OCI-LY7 (cell line): ENCODE measurements at regions not wholly inside any gene's neighbourhood (a gene's known extent, or its start where the extent isn't known, plus 50 kb on each side); places are given as distances from the start of the nearest gene placed in this dataset.

Source experiments
- BruUV-seq: library from RNA; stranded (reverse); fragments of 400-500 nt; replicated peaks from 2 replicates; lab custom pipeline; 2021; lab: Mats Ljungman, UMichigan
- CTCF ChIA-PET: fragments of 300-600 bp; sonication (Branson Sonifier 250); formaldehyde crosslinking; loops from one replicate; lab custom pipeline; 2022; ENCODE audit warnings: antibody characterized with exemption; ENCODE audit not compliant: unreplicated experiment; lab: Charles Lee
- POLR2A ChIA-PET: fragments of 300-600 bp; sonication (Branson Sonifier 250); formaldehyde crosslinking; loops from one replicate; lab custom pipeline; 2022; ENCODE audit warnings: antibody characterized with exemption; lab: Charles Lee
- DNase-seq: peaks from one replicate; pipeline ENCODE4 v3.0.0-alpha.2; 2015; ENCODE audit warnings: low spot score
- H2AFZ ChIP-seq: fragments of 200-600 bp; sonication (generic), shearing (Covaris generic); 2 replicates; pipeline ENCODE4 v1.6.1; 2014; ENCODE audit warnings: mild to moderate bottlenecking, antibody characterized with exemption, low read length, moderate library complexity
- H3K27ac ChIP-seq: fragments of 200-600 bp; sonication (generic); 2 replicates; pipeline ENCODE4 v1.5.1; 2014; ENCODE audit warnings: mixed run types, low read depth, mild to moderate bottlenecking, moderate library complexity, low read length, inconsistent platforms; ENCODE audit not compliant: poor library complexity, severe bottlenecking
- H3K36me3 ChIP-seq: fragments of 200-600 bp; sonication (generic); 2 replicates; pipeline ENCODE4 v1.6.1; 2014; ENCODE audit warnings: mild to moderate bottlenecking, antibody characterized with exemption, low read length, moderate library complexity, mixed read lengths; ENCODE audit not compliant: insufficient read depth
- H3K4me1 ChIP-seq: fragments of 200-600 bp; sonication (generic); 2 replicates; pipeline ENCODE4 v1.5.1; 2014; ENCODE audit warnings: mild to moderate bottlenecking, low read length; ENCODE audit not compliant: insufficient read depth, poor library complexity, severe bottlenecking
- H3K4me2 ChIP-seq: fragments of 200-600 bp; sonication (generic); 2 replicates; pipeline ENCODE4 v1.6.1; 2014; ENCODE audit warnings: mild to moderate bottlenecking, low read length
- H3K4me3 ChIP-seq: fragments of 200-600 bp; sonication (generic); 2 replicates; pipeline ENCODE4 v1.5.1; 2014; ENCODE audit warnings: mild to moderate bottlenecking, low read depth, low read length; ENCODE audit not compliant: poor library complexity, severe bottlenecking
- H3K79me2 ChIP-seq: fragments of 200-600 bp; sonication (generic); 2 replicates; pipeline ENCODE4 v1.6.1; 2016; ENCODE audit warnings: low read depth, mild to moderate bottlenecking, low read length, moderate library complexity, mixed read lengths; ENCODE audit not compliant: insufficient read depth
- H3K9me2 ChIP-seq: fragments of 200-600 bp; sonication (generic); 2 replicates; pipeline ENCODE4 v1.6.1; 2016; ENCODE audit warnings: mild to moderate bottlenecking, low read length, mixed read lengths; ENCODE audit not compliant: insufficient read depth
- H3K9me3 ChIP-seq: fragments of 200-600 bp; sonication (generic); 2 replicates; pipeline ENCODE4 v1.6.1; 2014; ENCODE audit warnings: mild to moderate bottlenecking, mixed run types, low read length, mixed read lengths
- H4K20me1 ChIP-seq: fragments of 200-600 bp; sonication (generic); 2 replicates; pipeline ENCODE4 v1.6.1; 2014; ENCODE audit warnings: mild to moderate bottlenecking, antibody characterized with exemption, low read length, moderate library complexity, mixed read lengths; ENCODE audit not compliant: insufficient read depth
- EZH2phosphoT487 ChIP-seq: fragments of 200-600 bp; sonication (generic); IDR thresholded peaks from 2 replicates; pipeline ENCODE4 v1.6.1; 2018; ENCODE audit warnings: low read depth, borderline replicate concordance, mild to moderate bottlenecking, mixed run types, antibody characterized with exemption, low read length, moderate library complexity, mixed read lengths
- intact Hi-C: fragments of 100-400 bp; cut with micrococcal nuclease; formaldehyde crosslinking; loops from one replicate; pipeline ENCODE4 v1.10.0; 2022; ENCODE audit not compliant: unreplicated experiment
- TF ChIP-seq, protein P1 (sequence below): fragments of 200-600 bp; sonication (generic); conservative IDR thresholded peaks from 2 replicates; pipeline ENCODE4 v1.5.1; 2014; ENCODE audit warnings: mild to moderate bottlenecking, antibody characterized with exemption, low read length, moderate library complexity, mixed read lengths

DNA sequence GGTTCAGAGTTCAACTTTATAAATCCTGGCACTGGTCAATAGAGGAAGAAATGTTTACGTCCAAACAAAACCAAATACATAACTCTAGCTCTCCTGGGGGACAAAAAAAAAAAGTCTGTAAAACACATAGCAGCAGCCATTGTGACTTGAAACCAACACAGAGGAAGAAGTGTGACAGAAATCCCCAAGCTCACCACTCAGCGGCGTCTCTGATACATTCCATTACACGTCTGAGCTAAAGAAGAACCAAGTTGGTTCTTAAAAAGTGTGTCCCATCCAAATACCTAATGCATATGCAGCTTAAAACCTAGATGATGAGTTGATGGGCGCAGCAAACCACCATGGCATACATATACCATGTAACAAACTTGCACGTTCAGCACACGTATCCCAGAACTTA, 58.3 kb upstream of the NANOS1 start:
- H3K79me2 ChIP-seq: no peaks in the 10 kb centered on the region
- CTCF ChIA-PET: no interaction called here
- H3K9me3 ChIP-seq: no peaks in the 10 kb centered on the region
- no peak for TF ChIP-seq EZH2phosphoT487
- TF ChIP-seq, protein P1, sequence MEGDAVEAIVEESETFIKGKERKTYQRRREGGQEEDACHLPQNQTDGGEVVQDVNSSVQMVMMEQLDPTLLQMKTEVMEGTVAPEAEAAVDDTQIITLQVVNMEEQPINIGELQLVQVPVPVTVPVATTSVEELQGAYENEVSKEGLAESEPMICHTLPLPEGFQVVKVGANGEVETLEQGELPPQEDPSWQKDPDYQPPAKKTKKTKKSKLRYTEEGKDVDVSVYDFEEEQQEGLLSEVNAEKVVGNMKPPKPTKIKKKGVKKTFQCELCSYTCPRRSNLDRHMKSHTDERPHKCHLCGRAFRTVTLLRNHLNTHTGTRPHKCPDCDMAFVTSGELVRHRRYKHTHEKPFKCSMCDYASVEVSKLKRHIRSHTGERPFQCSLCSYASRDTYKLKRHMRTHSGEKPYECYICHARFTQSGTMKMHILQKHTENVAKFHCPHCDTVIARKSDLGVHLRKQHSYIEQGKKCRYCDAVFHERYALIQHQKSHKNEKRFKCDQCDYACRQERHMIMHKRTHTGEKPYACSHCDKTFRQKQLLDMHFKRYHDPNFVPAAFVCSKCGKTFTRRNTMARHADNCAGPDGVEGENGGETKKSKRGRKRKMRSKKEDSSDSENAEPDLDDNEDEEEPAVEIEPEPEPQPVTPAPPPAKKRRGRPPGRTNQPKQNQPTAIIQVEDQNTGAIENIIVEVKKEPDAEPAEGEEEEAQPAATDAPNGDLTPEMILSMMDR: no peak
- no peaks in the 10 kb centered on the region for H4K20me1 ChIP-seq
- BruUV-seq: no TSS peak
- intact Hi-C loops: no loop called here
- DNase-seq: no peak
- no peak overlapping the region for H3K4me3 ChIP-seq
- H3K4me1 ChIP-seq: no peaks in the 10 kb centered on the region
- H2AFZ ChIP-seq: no peak overlapping the region
- H3K27ac ChIP-seq: no peak overlapping the region
- no peaks in the 10 kb centered on the region for H3K9me2 ChIP-seq
- POLR2A ChIA-PET: interaction anchor here (0.6 kb wide), 1 partner anchor 280 kb away, joined by 3 read pairs; no protein-coding TSS in a partner anchor
- no peak overlapping the region for H3K4me2 ChIP-seq
- H3K36me3 ChIP-seq: no peaks in the 10 kb centered on the region

DNA sequence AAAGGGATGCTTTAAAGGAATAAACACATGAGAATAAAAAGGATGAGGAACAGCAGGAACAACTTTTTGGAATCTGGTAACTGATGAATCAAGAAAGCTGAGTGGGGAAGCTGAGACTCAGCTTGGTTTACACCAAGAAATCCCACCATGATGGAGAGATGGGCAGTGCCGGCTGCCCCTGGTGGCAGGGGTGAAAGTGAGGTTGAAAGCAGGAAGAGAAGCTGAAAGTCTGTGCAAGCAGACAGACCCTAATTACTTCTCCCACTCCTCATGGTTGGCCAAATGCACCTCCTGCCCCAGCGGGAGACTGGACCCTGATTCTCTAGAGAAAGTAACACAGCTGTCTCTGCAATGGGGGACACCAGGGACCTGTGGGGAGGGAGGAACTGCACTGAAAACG, 57.6 kb upstream of the NANOS1 start:
- CTCF ChIA-PET: interaction anchor here (0.6 kb wide), 1 partner anchor 64 kb away, joined by 3 read pairs; no protein-coding TSS in a partner anchor
- DNase-seq: no peak
- POLR2A ChIA-PET: interaction anchor here (0.6 to 2.0 kb wide), 2 partner anchors 12 to 281 kb away, joined by 3 to 5 read pairs; no protein-coding TSS in a partner anchor
- H2AFZ ChIP-seq: no peak overlapping the region
- TF ChIP-seq, protein P1: 0 out of 2 replicates have a peak, but pooled peaks have one; percentile 17
- no peak for TF ChIP-seq EZH2phosphoT487
- H3K4me3 ChIP-seq: no peak overlapping the region
- no peaks in the 10 kb centered on the region for H3K4me1 ChIP-seq
- H3K9me3 ChIP-seq: no peaks in the 10 kb centered on the region
- no peaks in the 10 kb centered on the region for H4K20me1 ChIP-seq
- H3K9me2 ChIP-seq: no peaks in the 10 kb centered on the region
- no peak overlapping the region for H3K27ac ChIP-seq
- H3K79me2 ChIP-seq: no peaks in the 10 kb centered on the region
- no peaks in the 10 kb centered on the region for H3K36me3 ChIP-seq
- BruUV-seq: no TSS peak
- no peak overlapping the region for H3K4me2 ChIP-seq
- intact Hi-C loops: no loop called here

DNA sequence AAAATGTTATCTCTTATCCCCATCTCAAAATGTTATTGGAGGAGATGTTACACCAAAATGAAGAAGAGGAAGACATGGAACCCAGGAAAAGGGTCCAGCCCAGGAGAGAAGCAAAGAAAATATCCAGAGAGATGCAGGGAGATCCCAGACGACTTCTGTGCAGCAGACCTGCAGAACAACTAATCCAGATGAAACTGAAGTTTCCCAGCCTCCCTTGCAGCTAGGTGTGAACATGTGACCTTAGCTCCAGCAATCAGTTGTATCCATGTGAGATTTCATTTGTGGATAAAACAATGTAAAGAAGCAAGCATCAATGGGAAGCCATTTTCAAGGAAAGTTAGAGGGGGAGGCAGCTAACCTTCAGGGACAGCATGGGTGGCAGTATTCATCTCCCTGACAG, 55.8 kb upstream of the NANOS1 start:
- TF ChIP-seq EZH2phosphoT487: no peak
- TF ChIP-seq, protein P1: no peak
- POLR2A ChIA-PET: interaction anchor here (2.0 kb wide), 1 partner anchor 10 kb away, joined by 5 read pairs; no protein-coding TSS in a partner anchor
- no peak for DNase-seq
- Histone ChIP-seq H3K9me2 (no peaks in the 10 kb centered on the region), H3K4me3 (no peak overlapping the region), H2AFZ (no peak overlapping the region), H3K4me2 (no peak overlapping the region), H3K4me1 (no peaks in the 10 kb centered on the region), H3K79me2 (no peaks in the 10 kb centered on the region), H4K20me1 (no peaks in the 10 kb centered on the region), H3K36me3 (no peaks in the 10 kb centered on the region), H3K9me3 (no peaks in the 10 kb centered on the region), H3K27ac (no peak overlapping the region)
- no TSS peak for BruUV-seq
- CTCF ChIA-PET: no interaction called here
- intact Hi-C loops: no loop called here
